A673 (cell line): ENCODE measurements at regions not wholly inside any gene's neighbourhood (a gene's known extent, or its start where the extent isn't known, plus 50 kb on each side); places are given as distances from the start of the nearest gene placed in this dataset.

Experiments
- CTCF ChIP-seq: fragments of 300-800, 200-600 bp; sonication (generic); conservative IDR thresholded peaks from 2 replicates; pipeline ENCODE4 v1.5.1; 2017; ENCODE audit warnings: low read depth, mild to moderate bottlenecking, antibody characterized with exemption, low read length, moderate library complexity, mixed read lengths
- EZH2 ChIP-seq: fragments of 200-600 bp; sonication (generic); IDR thresholded peaks from 2 replicates; pipeline ENCODE4 v1.6.1; 2017; ENCODE audit warnings: borderline replicate concordance, low read depth, mild to moderate bottlenecking, mixed read lengths, antibody characterized with exemption, low read length; ENCODE audit not compliant: poor library complexity, severe bottlenecking

- TF ChIP-seq CTCF: no peak
- TF ChIP-seq EZH2: no peak
Observed at GRCh38 chr10:32120147-32120546, 63.9 kb upstream of the KIF5B start.
